Fibroblast of lung (primary cell): ENCODE measurements at regions not wholly inside any gene's neighbourhood (a gene's known extent, or its start where the extent isn't known, plus 50 kb on each side); places are given as distances from the start of the nearest gene placed in this dataset.

Source experiments
- EZH2 ChIP-seq: IDR thresholded peaks from 2 replicates; pipeline ENCODE4 v1.5.1; 2012; ENCODE audit warnings: low read length, control low read depth, mild to moderate bottlenecking; ENCODE audit errors: missing control alignments
- TF ChIP-seq, protein P1 (sequence below), 2 donors: IDR thresholded peaks in 1 of 2; conservative IDR thresholded peaks in 1 of 2; 1 replicate in 1 of 2; 2 replicates in 1 of 2; pipeline ENCODE4 v1.5.1; 2011 to 2012; ENCODE audit warnings: low read length in 2 of 2, control low read depth in 1 of 2, inconsistent platforms in 1 of 2, low read depth in 1 of 2, mild to moderate bottlenecking in 1 of 2

GRCh38 chr21:40997831-40998230, 150.9 kb upstream of the DSCAM start:
- TF ChIP-seq, protein P1, sequence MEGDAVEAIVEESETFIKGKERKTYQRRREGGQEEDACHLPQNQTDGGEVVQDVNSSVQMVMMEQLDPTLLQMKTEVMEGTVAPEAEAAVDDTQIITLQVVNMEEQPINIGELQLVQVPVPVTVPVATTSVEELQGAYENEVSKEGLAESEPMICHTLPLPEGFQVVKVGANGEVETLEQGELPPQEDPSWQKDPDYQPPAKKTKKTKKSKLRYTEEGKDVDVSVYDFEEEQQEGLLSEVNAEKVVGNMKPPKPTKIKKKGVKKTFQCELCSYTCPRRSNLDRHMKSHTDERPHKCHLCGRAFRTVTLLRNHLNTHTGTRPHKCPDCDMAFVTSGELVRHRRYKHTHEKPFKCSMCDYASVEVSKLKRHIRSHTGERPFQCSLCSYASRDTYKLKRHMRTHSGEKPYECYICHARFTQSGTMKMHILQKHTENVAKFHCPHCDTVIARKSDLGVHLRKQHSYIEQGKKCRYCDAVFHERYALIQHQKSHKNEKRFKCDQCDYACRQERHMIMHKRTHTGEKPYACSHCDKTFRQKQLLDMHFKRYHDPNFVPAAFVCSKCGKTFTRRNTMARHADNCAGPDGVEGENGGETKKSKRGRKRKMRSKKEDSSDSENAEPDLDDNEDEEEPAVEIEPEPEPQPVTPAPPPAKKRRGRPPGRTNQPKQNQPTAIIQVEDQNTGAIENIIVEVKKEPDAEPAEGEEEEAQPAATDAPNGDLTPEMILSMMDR (conservative IDR thresholded peaks at IDR 0.05 in 1 of 2, IDR thresholded peaks at IDR 0.05 in 1 of 2; ENCODE audit: low read depth in 1 of 2, low read length in 2 of 2): no peak
- no peak for TF ChIP-seq EZH2
